ENCODE measurements at regions not wholly inside any gene's neighbourhood (a gene's known extent, or its start where the extent isn't known, plus 50 kb on each side); places are given as distances from the start of the nearest gene placed in this dataset.

- no peak for TF ChIP-seq CTCF (IDR thresholded peaks at IDR 0.05)
- DNase-seq (ENCODE audit: low spot score): no peak
- Mint-ChIP-seq H3K4me1 (ENCODE audit: low read depth) (peaks cover 16% of the 10 kb centered on the region), H3K4me3 (ENCODE audit: unreplicated experiment) (no peak overlapping the region), H3K27me3 (ENCODE audit: low read depth) (peaks cover 52% of the 10 kb centered on the region), H3K9me3 (ENCODE audit: low read depth) (peaks cover 3% of the 10 kb centered on the region), H3K27ac (ENCODE audit: unreplicated experiment) (no peak overlapping the region), H3K36me3 (ENCODE audit: low read depth) (peaks cover 3% of the 10 kb centered on the region)
These were observed 124.3 kb upstream of the SLC25A48 start for GRCh38 chr5:135710045-135710675.

DNA sequence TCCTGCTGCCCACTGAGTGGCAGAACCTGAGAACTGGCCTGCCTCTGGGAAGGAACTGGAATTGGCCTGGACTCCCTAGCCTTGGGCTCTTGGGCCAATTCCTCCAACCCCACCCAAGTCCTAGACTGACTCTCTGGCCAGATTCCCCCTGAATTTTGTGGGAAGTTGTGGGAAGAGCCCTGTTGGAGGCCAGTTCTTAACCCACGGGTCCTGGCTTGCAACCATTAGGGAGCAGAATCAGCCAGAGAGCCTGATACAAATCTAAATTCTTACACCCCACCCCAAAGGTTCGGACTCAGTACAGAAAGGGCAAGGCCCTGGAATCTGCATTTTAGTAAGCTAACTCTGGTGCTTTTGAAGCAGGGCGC lies 125.3 kb upstream of the SLC25A48 start:
- Mint-ChIP-seq H3K4me1 (ENCODE audit: low read depth) (peaks cover 8% of the 10 kb centered on the region), H3K4me3 (ENCODE audit: unreplicated experiment) (no peak overlapping the region), H3K36me3 (ENCODE audit: low read depth) (no peaks in the 10 kb centered on the region), H3K9me3 (ENCODE audit: low read depth) (no peaks in the 10 kb centered on the region), H3K27me3 (ENCODE audit: low read depth) (peaks cover 47% of the 10 kb centered on the region), H3K27ac (ENCODE audit: unreplicated experiment) (no peak overlapping the region)
- no peak for TF ChIP-seq CTCF (IDR thresholded peaks at IDR 0.05)
- DNase-seq (ENCODE audit: low spot score): no peak

GRCh38 chr5:135708481-135709207 lies 125.8 kb upstream of the SLC25A48 start:
- Mint-ChIP-seq H3K4me3 (ENCODE audit: unreplicated experiment) (no peak overlapping the region), H3K27ac (ENCODE audit: unreplicated experiment) (no peak overlapping the region), H3K4me1 (ENCODE audit: low read depth) (peaks cover 5% of the 10 kb centered on the region), H3K9me3 (ENCODE audit: low read depth) (no peaks in the 10 kb centered on the region), H3K36me3 (ENCODE audit: low read depth) (no peaks in the 10 kb centered on the region), H3K27me3 (ENCODE audit: low read depth) (peaks cover 51% of the 10 kb centered on the region)
- TF ChIP-seq CTCF (IDR thresholded peaks at IDR 0.05): no peak
- no peak for DNase-seq (ENCODE audit: low spot score)

GRCh38 chr5:135707302-135707701 lies 127.2 kb upstream of the SLC25A48 start:
- Mint-ChIP-seq H3K4me3 (ENCODE audit: unreplicated experiment) (no peak overlapping the region), H3K27ac (ENCODE audit: unreplicated experiment) (no peak overlapping the region)

GRCh38 chr5:135706893-135707292 lies 127.6 kb upstream of the SLC25A48 start:
- Mint-ChIP-seq H3K4me1 (ENCODE audit: low read depth) (peaks cover 5% of the 10 kb centered on the region), H3K36me3 (ENCODE audit: low read depth) (no peaks in the 10 kb centered on the region), H3K27me3 (ENCODE audit: low read depth) (peaks cover 41% of the 10 kb centered on the region), H3K9me3 (ENCODE audit: low read depth) (no peaks in the 10 kb centered on the region), H3K4me3 (ENCODE audit: unreplicated experiment) (no peak overlapping the region), H3K27ac (ENCODE audit: unreplicated experiment) (no peak overlapping the region)
- TF ChIP-seq CTCF (IDR thresholded peaks at IDR 0.05): no peak
- no peak for DNase-seq (ENCODE audit: low spot score)

More at GRCh38 chr5:135707302-135707701, 127.2 kb upstream of the SLC25A48 start:
- peaks cover 5% of the 10 kb centered on the region for H3K4me1 Mint-ChIP-seq (ENCODE audit: low read depth)
- no peak for DNase-seq (ENCODE audit: low spot score)
- peaks cover 45% of the 10 kb centered on the region for H3K27me3 Mint-ChIP-seq (ENCODE audit: low read depth)
- H3K9me3 Mint-ChIP-seq (ENCODE audit: low read depth): no peaks in the 10 kb centered on the region
- TF ChIP-seq CTCF (IDR thresholded peaks at IDR 0.05): no peak
- H3K36me3 Mint-ChIP-seq (ENCODE audit: low read depth): no peaks in the 10 kb centered on the region

Measured in chondrocyte (in vitro differentiated cells).